OCI-LY3 (cell line): ENCODE measurements at regions not wholly inside any gene's neighbourhood (a gene's known extent, or its start where the extent isn't known, plus 50 kb on each side); places are given as distances from the start of the nearest gene placed in this dataset.

ENCODE experiments used
- H2AFZ ChIP-seq: fragments of 200-600, 300-600 bp; shearing (Covaris generic); 2 replicates; pipeline ENCODE4 v1.6.0; 2014; ENCODE audit warnings: antibody characterized with exemption, low read depth, low read length
- H3K27ac ChIP-seq: fragments of 200-600, 300-600 bp; sonication (generic); 2 replicates; pipeline ENCODE4 v1.5.1; 2014; ENCODE audit warnings: mild to moderate bottlenecking, low read length, moderate library complexity, mixed read lengths
- H3K27me3 ChIP-seq: fragments of 200-600, 300-600 bp; sonication (generic); 2 replicates; pipeline ENCODE4 v1.6.1; 2014; ENCODE audit warnings: low read depth, low read length, mixed read lengths
- H3K36me3 ChIP-seq: fragments of 200-600, 300-600 bp; sonication (generic); replicated peaks from 2 replicates; pipeline ENCODE3; 2014; ENCODE audit warnings: low read depth, low read length, mixed read lengths
- H3K4me1 ChIP-seq: fragments of 300-600, 200-600 bp; sonication (generic); 2 replicates; pipeline ENCODE4 v1.6.1; 2014; ENCODE audit warnings: low read length, mixed read lengths
- H3K4me2 ChIP-seq: fragments of 200-600, 300-600 bp; sonication (generic); 2 replicates; pipeline ENCODE4 v1.6.1; 2014; ENCODE audit warnings: low read length, mixed read lengths
- H3K4me3 ChIP-seq: fragments of 300-600, 200-600 bp; sonication (generic); 2 replicates; pipeline ENCODE4 v1.5.1; 2014; ENCODE audit warnings: antibody characterized with exemption, mild to moderate bottlenecking, low read length, moderate library complexity
- H3K79me2 ChIP-seq: fragments of 300-600, 200-600 bp; shearing (Covaris generic); 2 replicates; pipeline ENCODE4 v1.6.1; 2014; ENCODE audit warnings: mild to moderate bottlenecking, low read length, mixed read lengths
- H3K9ac ChIP-seq: fragments of 300-600, 200-600 bp; shearing (Covaris generic); 2 replicates; pipeline ENCODE4 v1.6.0; 2014; ENCODE audit warnings: mild to moderate bottlenecking, low read length, moderate library complexity
- H3K9me3 ChIP-seq: fragments of 200-600, 300-600 bp; shearing (Covaris generic); 2 replicates; pipeline ENCODE4 v1.6.1; 2014; ENCODE audit warnings: low read length, mixed read lengths; ENCODE audit not compliant: insufficient read depth
- H4K20me1 ChIP-seq: fragments of 200-600, 300-600 bp; sonication (generic); 2 replicates; pipeline ENCODE4 v1.6.1; 2016; ENCODE audit warnings: low read length, mixed read lengths; ENCODE audit not compliant: insufficient read depth
- CTCF ChIP-seq: fragments of 200-600, 300-600 bp; sonication (generic); IDR thresholded peaks from 2 replicates; pipeline ENCODE4 v1.5.1; 2014; ENCODE audit warnings: antibody characterized with exemption, low read length, low read depth
- EZH2phosphoT487 ChIP-seq: fragments of 200-600 bp; shearing (Covaris generic); IDR thresholded peaks from 2 replicates; pipeline ENCODE4 v1.6.1; 2018; ENCODE audit warnings: antibody characterized with exemption, mixed run types, low read depth

GRCh38 chr18:48467231-48467630, 58.0 kb upstream of the ZBTB7C start:
- Histone ChIP-seq H3K27me3 (peaks cover 32% of the 10 kb centered on the region), H3K4me2 (no peak overlapping the region), H3K27ac (no peak overlapping the region), H3K9me3 (no peaks in the 10 kb centered on the region), H3K79me2 (no peaks in the 10 kb centered on the region), H4K20me1 (no peaks in the 10 kb centered on the region), H3K36me3 (no peaks in the 10 kb centered on the region), H3K9ac (no peak overlapping the region), H3K4me3 (no peak overlapping the region), H3K4me1 (no peaks in the 10 kb centered on the region), H2AFZ (no peak overlapping the region)
- TF ChIP-seq CTCF (no peak), EZH2phosphoT487 (no peak)

DNA sequence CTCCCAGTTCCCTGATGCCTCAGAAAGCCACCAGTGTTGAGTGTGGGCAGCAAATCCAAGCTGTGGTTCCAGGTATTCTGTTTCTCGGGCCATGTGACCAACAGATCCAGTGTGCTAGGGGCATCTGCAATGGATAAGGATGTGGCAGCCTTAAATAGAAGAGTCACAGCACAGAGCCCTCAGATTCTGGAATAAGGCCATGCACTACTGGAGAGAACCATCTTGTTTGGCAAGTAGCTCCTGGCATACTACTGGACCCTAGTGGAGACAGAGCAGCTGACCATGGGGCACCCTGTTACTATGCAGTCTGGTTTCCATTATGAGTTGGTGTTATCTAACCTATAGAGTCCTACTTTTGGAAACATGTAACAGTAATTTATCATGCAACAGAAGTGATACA, 53.3 kb upstream of the ZBTB7C start:
- H3K27ac ChIP-seq = no peak overlapping the region
- H3K4me2 ChIP-seq = no peak overlapping the region
- peaks cover 22% of the 10 kb centered on the region for H3K27me3 ChIP-seq
- no peaks in the 10 kb centered on the region for H3K4me1 ChIP-seq
- no peaks in the 10 kb centered on the region for H3K79me2 ChIP-seq
- no peak overlapping the region for H3K9ac ChIP-seq
- no peak overlapping the region for H2AFZ ChIP-seq
- no peaks in the 10 kb centered on the region for H4K20me1 ChIP-seq
- TF ChIP-seq CTCF (no peak), EZH2phosphoT487 (no peak)
- H3K9me3 ChIP-seq = no peaks in the 10 kb centered on the region
- no peaks in the 10 kb centered on the region for H3K36me3 ChIP-seq
- H3K4me3 ChIP-seq = no peak overlapping the region

GRCh38 chr18:48460929-48461583, 51.9 kb upstream of the ZBTB7C start:
- no peaks in the 10 kb centered on the region for H4K20me1 ChIP-seq
- TF ChIP-seq CTCF (no peak), EZH2phosphoT487 (no peak)
- peaks cover 22% of the 10 kb centered on the region for H3K27me3 ChIP-seq
- H2AFZ ChIP-seq = no peak overlapping the region
- H3K9ac ChIP-seq = no peak overlapping the region
- H3K27ac ChIP-seq = no peak overlapping the region
- H3K79me2 ChIP-seq = no peaks in the 10 kb centered on the region
- H3K4me1 ChIP-seq = no peaks in the 10 kb centered on the region
- no peaks in the 10 kb centered on the region for H3K9me3 ChIP-seq
- H3K4me3 ChIP-seq = no peak overlapping the region
- H3K4me2 ChIP-seq = no peak overlapping the region
- no peaks in the 10 kb centered on the region for H3K36me3 ChIP-seq

DNA sequence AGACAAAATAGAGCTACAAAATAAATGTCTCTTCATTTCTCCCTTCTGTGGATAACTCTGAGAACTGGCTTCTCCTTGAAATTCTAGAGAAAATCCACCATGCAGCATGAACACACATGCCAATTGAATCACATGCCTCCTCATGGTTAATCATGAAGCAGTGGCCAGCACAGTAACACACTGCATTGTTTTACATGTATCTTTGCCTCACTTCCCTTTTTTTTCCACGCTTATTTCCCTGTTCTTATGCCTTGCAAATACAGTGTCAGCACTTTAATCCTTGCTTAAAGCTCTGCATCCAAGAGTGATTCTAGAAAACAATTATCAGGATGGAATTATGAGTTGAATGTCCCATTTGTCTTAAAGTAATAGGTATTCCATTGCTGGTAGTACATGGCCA, 50.3 kb upstream of the ZBTB7C start:
- H3K9me3 ChIP-seq = no peaks in the 10 kb centered on the region
- no peaks in the 10 kb centered on the region for H3K79me2 ChIP-seq
- no peak overlapping the region for H3K4me3 ChIP-seq
- no peaks in the 10 kb centered on the region for H3K36me3 ChIP-seq
- H3K4me1 ChIP-seq = no peaks in the 10 kb centered on the region
- no peaks in the 10 kb centered on the region for H4K20me1 ChIP-seq
- TF ChIP-seq EZH2phosphoT487 = no peak
- no peak for TF ChIP-seq CTCF
- peaks cover 30% of the 10 kb centered on the region for H3K27me3 ChIP-seq
- no peak overlapping the region for H3K9ac ChIP-seq
- H2AFZ ChIP-seq = no peak overlapping the region
- H3K4me2 ChIP-seq = no peak overlapping the region
- H3K27ac ChIP-seq = no peak overlapping the region
